Activated CD4-positive, alpha-beta T cell treated with anti-CD3 and anti-CD28 coated beads, Interleukin-2, amount 10 ng/mL, durations not matched to agents 7 days and 5 days (primary cell): ENCODE measurements at regions not wholly inside any gene's neighbourhood (a gene's known extent, or its start where the extent isn't known, plus 50 kb on each side); places are given as distances from the start of the nearest gene placed in this dataset.

Experiments used
- CTCF ChIA-PET: fragments of 350-600 bp; sonication (Branson Sonifier 250); formaldehyde crosslinking; loops from one replicate; lab custom pipeline; 2021; ENCODE audit warnings: antibody characterized with exemption; lab: Charles Lee
- POLR2A ChIA-PET: fragments of 350-600 bp; sonication (Branson Sonifier 250); formaldehyde crosslinking; loops from one replicate; lab custom pipeline; 2021; ENCODE audit warnings: antibody characterized with exemption; lab: Charles Lee
- DNase-seq: peaks from one replicate; pipeline ENCODE4 v3.0.0-alpha.2; 2020
- H3K27ac Mint-ChIP-seq: one replicate; pipeline ENCODE4 v1.8.0; 2021; ENCODE audit warnings: mild to moderate bottlenecking, moderate library complexity, mixed read lengths
- H3K27me3 Mint-ChIP-seq: one replicate; pipeline ENCODE4 v1.8.0; 2021; ENCODE audit warnings: mixed read lengths
- H3K36me3 Mint-ChIP-seq: one replicate; pipeline ENCODE4 v1.8.0; 2021; ENCODE audit warnings: low read depth, mixed read lengths
- H3K4me1 Mint-ChIP-seq: one replicate; pipeline ENCODE4 v1.8.0; 2021; ENCODE audit warnings: mixed read lengths
- H3K4me3 Mint-ChIP-seq: one replicate; pipeline ENCODE4 v1.8.0; 2021; ENCODE audit warnings: mild to moderate bottlenecking, moderate library complexity, mixed read lengths
- H3K9me3 Mint-ChIP-seq: one replicate; pipeline ENCODE4 v1.8.0; 2021; ENCODE audit warnings: mixed read lengths

GRCh38 chr10:89090756-89091445 lies 100.3 kb downstream of the FAS start:
- Mint-ChIP-seq H3K27ac (no peak overlapping the region), H3K4me3 (no peak overlapping the region), H3K4me1 (peaks cover 18% of the 10 kb centered on the region), H3K36me3 (no peaks in the 10 kb centered on the region), H3K27me3 (peaks cover 2% of the 10 kb centered on the region), H3K9me3 (no peaks in the 10 kb centered on the region)
- ChIA-PET CTCF (interaction anchor here (1.0 kb wide), 1 partner anchor 25 kb away, joined by 3 read pairs; no protein-coding TSS in a partner anchor), POLR2A (no interaction called here)
- no peak for DNase-seq

GRCh38 chr10:89086801-89087521 lies 96.4 kb downstream of the FAS start:
- H3K4me3 Mint-ChIP-seq: no peak overlapping the region
- ChIA-PET CTCF (interaction anchor here (0.6 to 1.4 kb wide), 3 partner anchors 18 to 58 kb away, joined by 3 read pairs; no protein-coding TSS in a partner anchor), POLR2A (interaction anchor here (0.7 kb wide), 1 partner anchor 115 kb away, joined by 3 read pairs; no protein-coding TSS in a partner anchor)
- DNase-seq: no peak
- H3K9me3 Mint-ChIP-seq: no peaks in the 10 kb centered on the region
- H3K27me3 Mint-ChIP-seq: peaks cover 2% of the 10 kb centered on the region
- no peaks in the 10 kb centered on the region for H3K36me3 Mint-ChIP-seq
- H3K27ac Mint-ChIP-seq: no peak overlapping the region
- peaks cover 24% of the 10 kb centered on the region for H3K4me1 Mint-ChIP-seq

DNA sequence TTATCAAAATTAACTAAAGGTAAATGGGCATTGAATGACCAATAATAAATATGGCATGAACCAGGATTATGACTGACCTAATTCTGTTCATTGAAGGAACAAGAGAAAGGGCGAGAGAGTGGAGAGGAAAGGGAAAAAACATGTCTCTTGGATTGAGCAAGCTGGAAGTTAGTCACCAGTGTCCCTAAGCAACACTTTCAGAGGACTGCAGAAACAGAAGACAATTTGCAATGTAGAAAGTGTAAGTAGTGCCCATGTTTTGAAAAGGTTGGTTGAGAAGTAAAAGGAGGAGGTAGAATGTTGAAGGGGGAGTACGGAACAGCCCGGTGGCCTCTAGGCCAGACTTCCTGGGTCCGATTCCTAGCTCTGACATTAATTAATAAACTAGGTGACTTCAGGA lies 94.6 kb downstream of the FAS start:
- POLR2A ChIA-PET: no interaction called here
- Mint-ChIP-seq H3K4me3 (no peak overlapping the region), H3K4me1 (peaks cover 20% of the 10 kb centered on the region), H3K9me3 (no peaks in the 10 kb centered on the region), H3K27me3 (peaks cover 7% of the 10 kb centered on the region), H3K27ac (no peak overlapping the region), H3K36me3 (no peaks in the 10 kb centered on the region)
- CTCF ChIA-PET: no interaction called here
- no peak for DNase-seq

- ChIA-PET POLR2A (no interaction called here), CTCF (no interaction called here)
- Mint-ChIP-seq H3K4me3 (no peak overlapping the region), H3K9me3 (no peaks in the 10 kb centered on the region), H3K36me3 (no peaks in the 10 kb centered on the region), H3K27ac (no peak overlapping the region), H3K27me3 (peaks cover 8% of the 10 kb centered on the region), H3K4me1 (peaks cover 19% of the 10 kb centered on the region)
- DNase-seq: no peak
Observed at GRCh38 chr10:89082086-89082485, 91.5 kb downstream of the FAS start.

DNA sequence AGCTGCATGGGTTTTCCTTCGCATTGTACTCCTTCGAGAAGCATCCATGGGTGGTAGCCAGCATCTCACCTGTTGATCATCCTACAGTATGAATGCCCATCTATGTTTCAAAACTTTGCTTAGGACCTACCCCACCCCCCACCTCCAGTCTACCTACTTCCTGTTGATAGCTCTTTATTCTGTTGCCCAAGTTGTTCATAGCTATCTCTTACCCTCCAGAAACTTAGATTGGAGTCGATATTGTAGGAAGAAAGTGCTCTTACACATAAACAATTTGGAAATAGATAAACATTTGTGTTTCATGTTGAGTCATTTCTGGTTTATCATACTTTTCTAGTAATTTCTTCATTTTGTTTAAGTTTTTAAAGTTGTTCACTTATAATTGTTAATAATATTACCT lies 90.1 kb downstream of the FAS start:
- Mint-ChIP-seq H3K4me3 (no peak overlapping the region), H3K27me3 (peaks cover 8% of the 10 kb centered on the region), H3K36me3 (no peaks in the 10 kb centered on the region), H3K4me1 (peaks cover 25% of the 10 kb centered on the region), H3K27ac (no peak overlapping the region), H3K9me3 (no peaks in the 10 kb centered on the region)
- POLR2A ChIA-PET: interaction anchor here (0.5 kb wide), 1 partner anchor 143 kb away, joined by 5 read pairs; no protein-coding TSS in a partner anchor
- CTCF ChIA-PET: interaction anchor here (1.8 kb wide), 1 partner anchor 11 kb away, joined by 7 read pairs; no protein-coding TSS in a partner anchor
- no peak for DNase-seq

DNA sequence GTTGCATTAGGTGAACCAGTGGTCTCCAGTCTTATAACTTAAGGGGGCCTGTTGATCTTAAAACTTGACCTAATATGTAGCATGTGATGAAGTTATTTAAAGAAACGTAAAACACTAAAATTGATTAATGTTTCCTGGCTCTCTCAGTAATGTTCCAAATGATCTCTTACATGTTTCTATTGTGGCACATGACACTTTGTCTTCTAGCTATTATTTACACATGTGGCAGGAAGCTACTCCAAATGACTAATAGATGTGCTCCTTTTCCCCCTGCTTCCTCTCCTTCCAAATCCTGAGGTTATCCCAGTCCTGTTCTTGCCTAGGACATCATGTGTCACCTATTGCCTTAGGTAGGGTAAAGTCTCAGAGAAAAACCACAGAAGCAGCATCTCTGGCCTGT lies 89.4 kb downstream of the FAS start:
- no peaks in the 10 kb centered on the region for H3K36me3 Mint-ChIP-seq
- POLR2A ChIA-PET: no interaction called here
- no peak overlapping the region for H3K27ac Mint-ChIP-seq
- H3K9me3 Mint-ChIP-seq: no peaks in the 10 kb centered on the region
- peaks cover 8% of the 10 kb centered on the region for H3K27me3 Mint-ChIP-seq
- CTCF ChIA-PET: interaction anchor here (1.8 kb wide), 1 partner anchor 10 kb away, joined by 7 read pairs; no protein-coding TSS in a partner anchor
- no peak for DNase-seq
- H3K4me1 Mint-ChIP-seq: peaks cover 25% of the 10 kb centered on the region
- no peak overlapping the region for H3K4me3 Mint-ChIP-seq

GRCh38 chr10:89078724-89079672 lies 88.4 kb downstream of the FAS start:
- peaks cover 25% of the 10 kb centered on the region for H3K4me1 Mint-ChIP-seq
- ChIA-PET POLR2A (no interaction called here), CTCF (interaction anchor here (1.3 to 1.8 kb wide), 2 partner anchors 9 to 350 kb away, joined by 3 to 7 read pairs; no protein-coding TSS in a partner anchor)
- H3K36me3 Mint-ChIP-seq: no peaks in the 10 kb centered on the region
- H3K4me3 Mint-ChIP-seq: no peak overlapping the region
- H3K27me3 Mint-ChIP-seq: peaks cover 8% of the 10 kb centered on the region
- no peak for DNase-seq
- no peak overlapping the region for H3K27ac Mint-ChIP-seq
- H3K9me3 Mint-ChIP-seq: no peaks in the 10 kb centered on the region

- peaks cover 15% of the 10 kb centered on the region for H3K4me1 Mint-ChIP-seq
- POLR2A ChIA-PET: no interaction called here
- CTCF ChIA-PET: interaction anchor here (0.6 to 1.4 kb wide), 4 partner anchors 8 to 101 kb away, joined by 3 to 4 read pairs (median 4); no protein-coding TSS in a partner anchor
- no peak overlapping the region for H3K4me3 Mint-ChIP-seq
- no peaks in the 10 kb centered on the region for H3K36me3 Mint-ChIP-seq
- no peaks in the 10 kb centered on the region for H3K9me3 Mint-ChIP-seq
- DNase-seq: no peak
- H3K27me3 Mint-ChIP-seq: peaks cover 13% of the 10 kb centered on the region
- no peak overlapping the region for H3K27ac Mint-ChIP-seq
Observed at GRCh38 chr10:89076120-89076519, 85.5 kb downstream of the FAS start.

DNA sequence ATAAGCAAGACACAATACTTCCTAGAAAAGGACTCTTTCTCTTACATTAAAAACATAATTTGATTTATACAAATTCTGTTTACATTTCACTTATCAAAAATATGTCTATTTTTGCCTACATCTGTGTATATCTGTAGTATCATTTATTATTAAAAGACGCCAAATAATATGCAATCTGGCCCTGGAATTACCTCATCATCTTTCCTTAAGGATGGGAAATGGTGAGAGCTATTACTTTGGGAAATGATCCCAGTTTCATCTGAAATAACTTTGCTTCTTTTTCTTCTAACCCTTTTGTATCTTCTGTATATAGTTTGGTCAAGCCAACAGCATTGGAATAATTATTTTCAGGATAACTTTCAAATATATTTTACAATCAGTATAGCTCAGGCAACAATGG lies 85.0 kb downstream of the FAS start:
- ChIA-PET CTCF (interaction anchor here (0.6 to 1.4 kb wide), 3 partner anchors 9 to 43 kb away, joined by 3 to 4 read pairs (median 4); no protein-coding TSS in a partner anchor), POLR2A (no interaction called here)
- peaks cover 14% of the 10 kb centered on the region for H3K4me1 Mint-ChIP-seq
- H3K27ac Mint-ChIP-seq: no peak overlapping the region
- H3K9me3 Mint-ChIP-seq: no peaks in the 10 kb centered on the region
- H3K4me3 Mint-ChIP-seq: no peak overlapping the region
- H3K27me3 Mint-ChIP-seq: peaks cover 13% of the 10 kb centered on the region
- H3K36me3 Mint-ChIP-seq: no peaks in the 10 kb centered on the region
- no peak for DNase-seq

DNA sequence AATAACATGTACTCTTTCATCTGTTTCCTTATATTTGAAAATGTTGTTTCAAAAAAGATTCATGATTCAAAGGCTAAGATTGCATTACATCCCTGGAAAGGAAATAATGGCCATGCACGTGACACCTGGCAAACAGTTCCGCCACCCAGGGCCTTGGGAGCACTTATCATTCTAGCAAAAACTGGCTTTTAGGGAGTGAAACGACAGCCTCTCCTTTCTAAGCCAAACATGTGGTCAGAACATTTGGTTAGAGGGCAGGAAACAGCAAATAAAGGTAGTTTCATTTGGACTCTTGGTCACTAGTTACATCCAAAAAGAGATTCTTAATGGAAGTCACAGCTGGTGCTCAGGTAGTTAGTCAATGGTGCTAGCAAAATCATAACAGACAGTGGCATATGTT lies 83.5 kb downstream of the FAS start:
- no peaks in the 10 kb centered on the region for H3K36me3 Mint-ChIP-seq
- CTCF ChIA-PET: interaction anchor here (0.7 to 1.7 kb wide), 3 partner anchors 11 to 107 kb away, joined by 3 to 4 read pairs (median 3); no protein-coding TSS in a partner anchor
- H3K9me3 Mint-ChIP-seq: no peaks in the 10 kb centered on the region
- peaks cover 9% of the 10 kb centered on the region for H3K4me1 Mint-ChIP-seq
- H3K27me3 Mint-ChIP-seq: peaks cover 13% of the 10 kb centered on the region
- H3K4me3 Mint-ChIP-seq: no peak overlapping the region
- POLR2A ChIA-PET: no interaction called here
- DNase-seq: no peak
- no peak overlapping the region for H3K27ac Mint-ChIP-seq

DNA sequence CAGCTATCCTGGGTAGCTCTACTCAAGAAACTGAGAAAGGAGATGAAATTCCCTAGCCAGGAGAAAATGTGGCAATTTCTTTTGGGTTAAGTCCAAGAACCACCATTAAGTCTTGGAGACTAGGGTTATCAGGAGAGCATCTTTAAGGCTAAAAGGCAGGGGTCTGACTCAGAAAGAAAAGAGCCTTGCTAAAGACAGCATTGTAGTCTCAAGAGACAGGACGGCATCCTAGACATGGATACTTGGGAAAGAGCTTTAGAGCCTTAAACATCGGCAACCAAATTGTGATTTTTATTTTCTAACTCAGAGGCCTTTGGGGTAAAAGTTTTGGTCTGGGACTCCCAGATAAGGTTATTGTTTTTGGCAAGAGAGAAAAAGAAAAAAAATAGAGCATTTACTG lies 83.1 kb downstream of the FAS start:
- Mint-ChIP-seq H3K4me3 (no peak overlapping the region), H3K36me3 (no peaks in the 10 kb centered on the region), H3K4me1 (peaks cover 9% of the 10 kb centered on the region), H3K27me3 (peaks cover 13% of the 10 kb centered on the region), H3K27ac (no peak overlapping the region), H3K9me3 (no peaks in the 10 kb centered on the region)
- ChIA-PET CTCF (interaction anchor here (1.2 to 1.7 kb wide), 2 partner anchors 11 to 16 kb away, joined by 3 to 4 read pairs; no protein-coding TSS in a partner anchor), POLR2A (no interaction called here)
- DNase-seq: no peak

GRCh38 chr10:89069589-89069988 lies 79.0 kb downstream of the FAS start:
- Mint-ChIP-seq H3K27me3 (peaks cover 36% of the 10 kb centered on the region), H3K9me3 (no peaks in the 10 kb centered on the region), H3K27ac (no peak overlapping the region), H3K4me3 (no peak overlapping the region), H3K4me1 (no peaks in the 10 kb centered on the region), H3K36me3 (no peaks in the 10 kb centered on the region)
- DNase-seq: no peak
- ChIA-PET POLR2A (no interaction called here), CTCF (interaction anchor here (1.2 to 1.6 kb wide), 2 partner anchors 10 to 17 kb away, joined by 3 to 7 read pairs; no protein-coding TSS in a partner anchor)
